Astrocyte of the spinal cord (primary cell): ENCODE measurements at regions not wholly inside any gene's neighbourhood (a gene's known extent, or its start where the extent isn't known, plus 50 kb on each side); places are given as distances from the start of the nearest gene placed in this dataset.

Source experiments
- DNase-seq: peaks from one replicate; pipeline ENCODE4 v3.0.0; 2011; ENCODE audit warnings: low read depth, low spot score
- H3K4me3 ChIP-seq: 2 replicates; pipeline ENCODE4 v1.5.1; 2011; ENCODE audit warnings: low read depth, mild to moderate bottlenecking, low read length, moderate library complexity
- in situ Hi-C: cut with HindIII; loops from 2 replicates; pipeline ENCODE4 v1.10.0; 2017; ENCODE audit warnings: low sequenced_read_pairs
- TF ChIP-seq, protein P1 (sequence below): IDR thresholded peaks from 2 replicates; pipeline ENCODE4 v1.5.1; 2012; ENCODE audit warnings: low read depth, mild to moderate bottlenecking, low read length, inconsistent platforms

GRCh38 chr5:163756170-163756569 lies 250.8 kb downstream of the MAT2B start:
- in situ Hi-C loops: no loop called here
- DNase-seq: no peak

GRCh38 chr5:163757344-163757743 lies 251.9 kb downstream of the MAT2B start:
- H3K4me3 ChIP-seq: no peak overlapping the region
- DNase-seq: peak; percentile 36
- in situ Hi-C loops: no loop called here
- TF ChIP-seq, protein P1, sequence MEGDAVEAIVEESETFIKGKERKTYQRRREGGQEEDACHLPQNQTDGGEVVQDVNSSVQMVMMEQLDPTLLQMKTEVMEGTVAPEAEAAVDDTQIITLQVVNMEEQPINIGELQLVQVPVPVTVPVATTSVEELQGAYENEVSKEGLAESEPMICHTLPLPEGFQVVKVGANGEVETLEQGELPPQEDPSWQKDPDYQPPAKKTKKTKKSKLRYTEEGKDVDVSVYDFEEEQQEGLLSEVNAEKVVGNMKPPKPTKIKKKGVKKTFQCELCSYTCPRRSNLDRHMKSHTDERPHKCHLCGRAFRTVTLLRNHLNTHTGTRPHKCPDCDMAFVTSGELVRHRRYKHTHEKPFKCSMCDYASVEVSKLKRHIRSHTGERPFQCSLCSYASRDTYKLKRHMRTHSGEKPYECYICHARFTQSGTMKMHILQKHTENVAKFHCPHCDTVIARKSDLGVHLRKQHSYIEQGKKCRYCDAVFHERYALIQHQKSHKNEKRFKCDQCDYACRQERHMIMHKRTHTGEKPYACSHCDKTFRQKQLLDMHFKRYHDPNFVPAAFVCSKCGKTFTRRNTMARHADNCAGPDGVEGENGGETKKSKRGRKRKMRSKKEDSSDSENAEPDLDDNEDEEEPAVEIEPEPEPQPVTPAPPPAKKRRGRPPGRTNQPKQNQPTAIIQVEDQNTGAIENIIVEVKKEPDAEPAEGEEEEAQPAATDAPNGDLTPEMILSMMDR: no peak

More at GRCh38 chr5:163756170-163756569, 250.8 kb downstream of the MAT2B start:
- no peak overlapping the region for H3K4me3 ChIP-seq
- TF ChIP-seq, protein P1: no peak

DNA sequence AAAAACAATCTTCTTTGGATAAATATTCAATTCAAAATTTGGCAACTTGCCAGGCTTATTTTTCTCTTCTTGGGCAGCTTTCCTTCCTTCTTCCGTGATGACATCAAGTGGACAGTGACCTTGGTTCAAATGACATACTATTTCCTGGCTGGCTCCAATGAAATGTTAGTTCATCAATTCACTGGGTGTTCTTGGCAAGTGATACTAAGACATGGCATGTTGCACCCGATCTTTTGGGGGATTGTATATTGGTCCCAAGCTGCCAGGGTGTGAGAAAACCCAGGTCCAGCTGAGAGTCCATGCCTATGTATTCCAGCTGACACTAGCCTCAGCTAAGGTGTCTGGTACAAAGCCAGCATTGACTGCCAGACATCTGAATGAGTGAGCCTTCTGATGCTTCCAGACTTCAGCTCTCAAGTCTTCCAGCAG lies 252.9 kb downstream of the MAT2B start:
- TF ChIP-seq, protein P1: no peak
- DNase-seq: peak; percentile 28
- in situ Hi-C loops: no loop called here
- no peak overlapping the region for H3K4me3 ChIP-seq

GRCh38 chr5:163759000-163759704 lies 253.7 kb downstream of the MAT2B start:
- no peak for DNase-seq
- in situ Hi-C loops: no loop called here
- TF ChIP-seq, protein P1: no peak
- H3K4me3 ChIP-seq: no peak overlapping the region

DNA sequence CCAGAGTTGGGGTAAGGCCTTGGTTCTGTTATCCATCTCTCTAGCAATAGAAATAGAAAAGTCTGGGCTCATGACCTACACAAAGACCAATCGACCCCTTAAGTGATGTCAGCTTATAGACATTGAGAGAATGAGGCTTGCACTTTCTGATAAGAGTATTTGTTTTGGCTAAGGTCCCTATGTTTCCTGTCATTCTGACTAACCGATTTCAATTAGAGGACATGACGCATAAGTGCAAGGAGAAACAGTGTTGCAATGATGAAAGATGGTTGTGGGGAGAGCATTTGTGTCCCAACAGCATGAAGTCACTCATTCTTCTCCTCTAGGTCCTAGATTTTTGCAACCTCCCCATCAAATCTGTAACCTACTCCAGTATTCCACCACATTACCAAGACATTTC lies 255.1 kb downstream of the MAT2B start:
- in situ Hi-C loops: no loop called here
- TF ChIP-seq, protein P1: no peak
- DNase-seq: peak; percentile 91
- no peak overlapping the region for H3K4me3 ChIP-seq

- DNase-seq: no peak
- in situ Hi-C loops: no loop called here
- TF ChIP-seq, protein P1: no peak
- no peak overlapping the region for H3K4me3 ChIP-seq
Observed at GRCh38 chr5:163766936-163767670, 261.7 kb downstream of the MAT2B start.
